Loucy (cell line): ENCODE measurements at regions not wholly inside any gene's neighbourhood (a gene's known extent, or its start where the extent isn't known, plus 50 kb on each side); places are given as distances from the start of the nearest gene placed in this dataset.

Source experiments
- CTCF ChIP-seq: fragments of 200-600 bp; sonication (generic); conservative IDR thresholded peaks from 2 replicates; pipeline ENCODE4 v1.5.1; 2014; ENCODE audit warnings: mild to moderate bottlenecking, antibody characterized with exemption, low read length
- EZH2phosphoT487 ChIP-seq: fragments of 200-600 bp; IDR thresholded peaks from 2 replicates; pipeline ENCODE4 v1.6.1; 2018; ENCODE audit warnings: antibody characterized with exemption, mild to moderate bottlenecking, moderate library complexity, borderline replicate concordance

DNA sequence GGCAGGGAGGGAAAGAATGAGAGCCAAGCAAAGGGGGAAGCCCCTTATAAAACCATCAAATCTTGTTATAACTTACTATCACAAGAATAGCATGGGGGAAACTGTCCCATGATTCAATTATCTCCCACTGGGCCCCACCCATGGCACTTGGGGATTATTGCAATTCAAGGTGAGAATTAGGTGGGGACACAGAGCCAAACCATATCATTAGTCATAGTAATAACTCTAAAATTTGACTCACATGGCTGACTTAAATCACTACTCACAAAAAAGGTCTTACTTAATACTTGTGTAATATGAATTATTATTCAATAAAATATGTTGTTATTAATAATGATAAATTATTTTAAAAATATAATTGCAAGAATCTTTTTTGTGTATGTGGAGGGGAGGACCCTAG lies 178.1 kb upstream of the TCF21 start:
- TF ChIP-seq CTCF (no peak), EZH2phosphoT487 (no peak)
